OCI-LY1 (cell line): ENCODE measurements at regions not wholly inside any gene's neighbourhood (a gene's known extent, or its start where the extent isn't known, plus 50 kb on each side); places are given as distances from the start of the nearest gene placed in this dataset.

Experiments
- H2AFZ ChIP-seq: fragments of 200-600 bp; sonication (generic), shearing (Covaris generic); 2 replicates; pipeline ENCODE4 v1.6.0; 2014; ENCODE audit warnings: antibody characterized with exemption, mild to moderate bottlenecking, low read length
- H3F3A ChIP-seq: fragments of 200-600 bp; sonication (generic), shearing (Covaris generic); 2 replicates; pipeline ENCODE4 v1.6.0; 2014; ENCODE audit warnings: mild to moderate bottlenecking, antibody characterized with exemption, low read length, moderate library complexity; ENCODE audit not compliant: insufficient read depth
- H3K27ac ChIP-seq: fragments of 200-600 bp; sonication (generic); 2 replicates; pipeline ENCODE4 v1.5.1; 2014; ENCODE audit warnings: low read length, mixed run types, mild to moderate bottlenecking, low read depth; ENCODE audit not compliant: poor library complexity, severe bottlenecking
- H3K27me3 ChIP-seq: fragments of 200-600 bp; sonication (generic); 2 replicates; pipeline ENCODE4 v1.6.0; 2014; ENCODE audit warnings: antibody characterized with exemption, mild to moderate bottlenecking, low read length, moderate library complexity; ENCODE audit not compliant: insufficient read depth
- H3K36me3 ChIP-seq: fragments of 200-600 bp; sonication (generic); 2 replicates; pipeline ENCODE4 v1.6.1; 2014; ENCODE audit warnings: mild to moderate bottlenecking, antibody characterized with exemption, low read length, moderate library complexity, mixed read lengths; ENCODE audit not compliant: insufficient read depth
- H3K4me1 ChIP-seq: fragments of 200-600 bp; sonication (generic); 2 replicates; pipeline ENCODE4 v1.5.1; 2014; ENCODE audit warnings: mild to moderate bottlenecking, low read length, moderate library complexity; ENCODE audit not compliant: insufficient read depth, severe bottlenecking
- H3K4me2 ChIP-seq: fragments of 200-600 bp; sonication (generic), shearing (Covaris generic); 2 replicates; pipeline ENCODE4 v1.6.1; 2014; ENCODE audit warnings: low read length
- H3K4me3 ChIP-seq: fragments of 200-600 bp; sonication (generic); 2 replicates; pipeline ENCODE4 v1.5.1; 2014; ENCODE audit warnings: low read length, low read depth, mild to moderate bottlenecking, mixed read lengths; ENCODE audit not compliant: poor library complexity, severe bottlenecking
- H3K79me2 ChIP-seq: fragments of 200-600 bp; shearing (Covaris generic); 2 replicates; pipeline ENCODE4 v1.6.1; 2016; ENCODE audit warnings: mixed run types, low read length, mixed read lengths; ENCODE audit not compliant: insufficient read depth
- H3K9ac ChIP-seq: fragments of 200-600 bp; sonication (generic), shearing (Covaris generic); 2 replicates; pipeline ENCODE4 v1.6.1; 2014; ENCODE audit warnings: mild to moderate bottlenecking, low read length, mixed read lengths
- H3K9me2 ChIP-seq: fragments of 200-600 bp; sonication (generic), shearing (Covaris generic); 2 replicates; pipeline ENCODE4 v1.6.1; 2014; ENCODE audit warnings: low read depth, mild to moderate bottlenecking, low read length, mixed read lengths
- H3K9me3 ChIP-seq: fragments of 200-600 bp; shearing (Covaris generic); 2 replicates; pipeline ENCODE4 v1.6.1; 2014; ENCODE audit warnings: low read length, mixed read lengths
- H4K20me1 ChIP-seq: fragments of 200-600 bp; sonication (generic), shearing (Covaris generic); 2 replicates; pipeline ENCODE4 v1.6.0; 2016; ENCODE audit warnings: mild to moderate bottlenecking, low read length; ENCODE audit not compliant: insufficient read depth
- EZH2 ChIP-seq: fragments of 200-600 bp; sonication (generic), shearing (Covaris generic); IDR thresholded peaks from 2 replicates; pipeline ENCODE4 v1.8.0; 2017; ENCODE audit warnings: borderline replicate concordance, mixed run types, mild to moderate bottlenecking, antibody characterized with exemption, low read length, moderate library complexity, mixed read lengths
- TF ChIP-seq, protein P1 (sequence below): fragments of 200-600 bp; sonication (generic), shearing (Covaris generic); IDR thresholded peaks from 2 replicates; pipeline ENCODE4 v1.5.1; 2017; ENCODE audit warnings: mild to moderate bottlenecking, antibody characterized with exemption, low read length, moderate library complexity, mixed read lengths

DNA sequence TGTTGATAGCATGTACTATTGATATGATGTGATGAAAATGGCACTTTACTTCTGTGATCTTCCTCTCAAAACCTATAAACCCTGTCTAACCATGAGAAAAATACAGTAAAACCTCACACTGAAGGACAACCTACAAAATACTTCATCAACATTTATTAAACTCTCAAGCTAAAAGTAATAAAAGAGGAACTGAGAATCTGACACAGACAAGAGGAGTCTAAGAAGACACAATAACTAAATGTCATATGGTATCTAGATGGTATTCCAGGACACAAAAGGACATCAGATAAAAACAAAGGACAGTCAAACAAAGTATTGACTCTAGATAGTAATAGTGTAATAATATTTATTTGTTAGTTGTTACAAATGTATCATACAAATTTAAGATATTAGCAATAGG, 655.3 kb downstream of the SH3BGRL start:
- H4K20me1 ChIP-seq = no peaks in the 10 kb centered on the region
- H3K9ac ChIP-seq = no peak overlapping the region
- H3F3A ChIP-seq = no peaks in the 10 kb centered on the region
- H2AFZ ChIP-seq = no peak overlapping the region
- TF ChIP-seq, protein P1, sequence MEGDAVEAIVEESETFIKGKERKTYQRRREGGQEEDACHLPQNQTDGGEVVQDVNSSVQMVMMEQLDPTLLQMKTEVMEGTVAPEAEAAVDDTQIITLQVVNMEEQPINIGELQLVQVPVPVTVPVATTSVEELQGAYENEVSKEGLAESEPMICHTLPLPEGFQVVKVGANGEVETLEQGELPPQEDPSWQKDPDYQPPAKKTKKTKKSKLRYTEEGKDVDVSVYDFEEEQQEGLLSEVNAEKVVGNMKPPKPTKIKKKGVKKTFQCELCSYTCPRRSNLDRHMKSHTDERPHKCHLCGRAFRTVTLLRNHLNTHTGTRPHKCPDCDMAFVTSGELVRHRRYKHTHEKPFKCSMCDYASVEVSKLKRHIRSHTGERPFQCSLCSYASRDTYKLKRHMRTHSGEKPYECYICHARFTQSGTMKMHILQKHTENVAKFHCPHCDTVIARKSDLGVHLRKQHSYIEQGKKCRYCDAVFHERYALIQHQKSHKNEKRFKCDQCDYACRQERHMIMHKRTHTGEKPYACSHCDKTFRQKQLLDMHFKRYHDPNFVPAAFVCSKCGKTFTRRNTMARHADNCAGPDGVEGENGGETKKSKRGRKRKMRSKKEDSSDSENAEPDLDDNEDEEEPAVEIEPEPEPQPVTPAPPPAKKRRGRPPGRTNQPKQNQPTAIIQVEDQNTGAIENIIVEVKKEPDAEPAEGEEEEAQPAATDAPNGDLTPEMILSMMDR = no peak
- TF ChIP-seq EZH2 = no peak
- no peak overlapping the region for H3K4me2 ChIP-seq
- H3K9me2 ChIP-seq = no peaks in the 10 kb centered on the region
- H3K36me3 ChIP-seq = no peaks in the 10 kb centered on the region
- no peak overlapping the region for H3K4me3 ChIP-seq
- H3K4me1 ChIP-seq = no peaks in the 10 kb centered on the region
- H3K9me3 ChIP-seq = no peaks in the 10 kb centered on the region
- H3K79me2 ChIP-seq = no peaks in the 10 kb centered on the region
- no peaks in the 10 kb centered on the region for H3K27me3 ChIP-seq
- no peak overlapping the region for H3K27ac ChIP-seq

DNA sequence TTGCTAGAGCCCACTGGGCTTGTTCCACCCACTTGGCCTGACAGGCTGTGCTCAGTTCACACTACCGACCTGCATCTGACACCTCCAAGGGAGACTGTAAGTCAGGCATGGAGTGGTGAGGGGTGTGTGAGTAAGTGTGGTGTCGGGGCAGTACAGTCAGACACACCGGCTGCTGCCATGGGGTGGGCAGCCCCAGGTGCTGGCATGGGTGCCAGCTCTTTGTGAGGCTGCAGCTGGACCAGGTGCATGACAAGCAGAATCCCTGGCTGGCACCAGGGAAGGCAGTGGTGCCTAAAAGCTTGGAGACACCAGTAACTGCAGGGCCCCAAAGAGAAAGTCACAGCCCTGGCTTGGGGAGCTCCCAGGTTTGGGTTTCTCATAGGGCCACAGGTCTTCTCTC, 665.0 kb downstream of the SH3BGRL start:
- H4K20me1 ChIP-seq = no peaks in the 10 kb centered on the region
- no peak overlapping the region for H2AFZ ChIP-seq
- H3K27ac ChIP-seq = no peak overlapping the region
- no peaks in the 10 kb centered on the region for H3K4me1 ChIP-seq
- no peaks in the 10 kb centered on the region for H3F3A ChIP-seq
- H3K36me3 ChIP-seq = no peaks in the 10 kb centered on the region
- H3K9me2 ChIP-seq = no peaks in the 10 kb centered on the region
- TF ChIP-seq, protein P1 = no peak
- no peak for TF ChIP-seq EZH2
- no peaks in the 10 kb centered on the region for H3K9me3 ChIP-seq
- H3K79me2 ChIP-seq = no peaks in the 10 kb centered on the region
- H3K27me3 ChIP-seq = no peaks in the 10 kb centered on the region
- H3K4me3 ChIP-seq = no peak overlapping the region
- H3K4me2 ChIP-seq = no peak overlapping the region
- no peak overlapping the region for H3K9ac ChIP-seq

DNA sequence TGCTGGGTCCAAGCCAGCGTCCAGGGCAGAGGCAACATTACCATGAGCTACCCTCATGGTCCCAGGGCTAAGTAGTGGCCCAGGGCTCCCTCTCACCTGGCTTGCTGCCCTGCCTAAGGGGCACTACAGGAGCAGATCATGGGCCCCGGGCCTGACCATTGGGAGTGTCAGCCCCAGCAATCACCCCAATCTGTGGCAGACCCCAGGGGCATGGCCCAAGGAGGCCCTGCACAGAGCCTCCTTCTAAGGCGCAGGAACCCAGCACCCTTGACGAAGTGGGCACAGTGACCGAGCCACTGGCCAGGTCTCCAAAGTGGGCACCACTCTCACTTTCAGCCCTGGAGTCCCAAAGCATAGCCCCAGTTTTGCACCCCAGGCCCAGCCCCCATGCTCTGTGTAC, 667.1 kb downstream of the SH3BGRL start:
- Histone ChIP-seq H3K9me3 (no peaks in the 10 kb centered on the region), H3K27ac (no peak overlapping the region), H3K4me2 (no peak overlapping the region), H3K79me2 (no peaks in the 10 kb centered on the region), H3K36me3 (no peaks in the 10 kb centered on the region), H3K27me3 (no peaks in the 10 kb centered on the region), H3K4me1 (no peaks in the 10 kb centered on the region), H3K9me2 (no peaks in the 10 kb centered on the region), H4K20me1 (no peaks in the 10 kb centered on the region), H3F3A (no peaks in the 10 kb centered on the region), H3K4me3 (no peak overlapping the region), H2AFZ (no peak overlapping the region), H3K9ac (no peak overlapping the region)
- TF ChIP-seq, protein P1 = no peak
- no peak for TF ChIP-seq EZH2
